Panc1 (cell line): ENCODE measurements at regions not wholly inside any gene's neighbourhood (a gene's known extent, or its start where the extent isn't known, plus 50 kb on each side); places are given as distances from the start of the nearest gene placed in this dataset.

Source experiments
- ATAC-seq: fragments of 200-7000 bp; cut with Tn5 transposase; 2 replicates; pipeline ENCODE4 v1.9.1; 2020; ENCODE audit warnings: mild to moderate bottlenecking, moderate library complexity
- BruUV-seq: library from RNA; stranded (reverse); fragments of 400-500 nt; replicated peaks from 2 replicates; lab custom pipeline; 2021; lab: Mats Ljungman, UMichigan
- CTCF ChIA-PET: fragments of 300-600 bp; sonication (Branson Sonifier 250); formaldehyde crosslinking; loops from one replicate; lab custom pipeline; 2022; ENCODE audit warnings: antibody characterized with exemption; lab: Charles Lee
- POLR2A ChIA-PET: fragments of 300-600 bp; sonication (Branson Sonifier 250); formaldehyde crosslinking; loops from one replicate; lab custom pipeline; 2022; ENCODE audit warnings: antibody characterized with exemption; lab: Charles Lee
- DNase-seq: peaks from one replicate; pipeline ENCODE4 v3.0.0-alpha.2; 2010; ENCODE audit warnings: low read depth, low spot score
- H3K27ac ChIP-seq: 2 replicates; pipeline ENCODE4 v1.5.1; 2011; ENCODE audit warnings: mild to moderate bottlenecking, low read length, inconsistent platforms
- H3K27me3 ChIP-seq: fragments of 200-500 bp; sonication (Bioruptor generic); 2 replicates; pipeline ENCODE4 v1.6.0; 2014; ENCODE audit warnings: low read length, inconsistent platforms; ENCODE audit not compliant: control insufficient read depth, insufficient read depth
- H3K36me3 ChIP-seq: fragments of 200-500 bp; sonication (Bioruptor generic); 2 replicates; pipeline ENCODE4 v1.5.1; 2014; ENCODE audit warnings: inconsistent platforms, mild to moderate bottlenecking, low read length, moderate library complexity; ENCODE audit not compliant: control insufficient read depth, insufficient read depth
- H3K4me1 ChIP-seq: 2 replicates; pipeline ENCODE4 v1.5.1; 2011; ENCODE audit warnings: inconsistent platforms, mild to moderate bottlenecking, low read length, moderate library complexity; ENCODE audit not compliant: control insufficient read depth, insufficient read depth
- H3K4me3 ChIP-seq, 2 experiments: 2 replicates each; pipeline ENCODE4 v1.5.1; 2011 to 2012; ENCODE audit warnings: low read depth in 2 of 2, low read length in 2 of 2, mild to moderate bottlenecking in 2 of 2, inconsistent platforms in 1 of 2, moderate library complexity in 1 of 2
- H3K9me3 ChIP-seq: fragments of 200-500 bp; sonication (Bioruptor generic); 2 replicates; pipeline ENCODE4 v1.5.1; 2014; ENCODE audit warnings: low read depth, mild to moderate bottlenecking, inconsistent platforms, low read length, moderate library complexity; ENCODE audit not compliant: control insufficient read depth, insufficient read depth
- POLR2AphosphoS5 ChIP-seq: IDR thresholded peaks from 2 replicates; pipeline ENCODE4 v1.6.1; 2012; ENCODE audit warnings: mild to moderate bottlenecking, low read depth, low read length, moderate library complexity
- SIN3A ChIP-seq: IDR thresholded peaks from 2 replicates; pipeline ENCODE4 v1.6.1; 2012; ENCODE audit warnings: low read depth, mild to moderate bottlenecking, low read length, moderate library complexity, borderline replicate concordance; ENCODE audit not compliant: insufficient read depth
- TCF7L2 ChIP-seq: IDR thresholded peaks from 2 replicates; pipeline ENCODE4 v1.6.1; 2011; ENCODE audit warnings: mild to moderate bottlenecking, low read depth, low read length, inconsistent platforms
- in situ Hi-C: cut with HindIII; loops from 2 replicates; pipeline ENCODE4 v1.10.0; 2016; ENCODE audit warnings: low sequenced_read_pairs, low pct_unique_long_range_greater_than_20kb
- intact Hi-C: fragments of 100-400 bp; cut with micrococcal nuclease; formaldehyde crosslinking; loops from one replicate; pipeline ENCODE4 v1.10.0; 2022; ENCODE audit not compliant: unreplicated experiment
- TF ChIP-seq, protein P1 (sequence below), 2 experiments: IDR thresholded peaks; 2 replicates each; pipeline ENCODE4 v1.6.1; 2011 to 2012; ENCODE audit warnings: low read depth in 2 of 2, control low read depth in 1 of 2, low read length in 1 of 2, mild to moderate bottlenecking in 1 of 2, moderate library complexity in 1 of 2; ENCODE audit not compliant: insufficient read depth in 1 of 2
- TF ChIP-seq, protein P2 (sequence below): fragments of 450-650 bp; IDR thresholded peaks from 2 replicates; pipeline ENCODE4 v1.5.1; 2017; ENCODE audit warnings: mild to moderate bottlenecking

DNA sequence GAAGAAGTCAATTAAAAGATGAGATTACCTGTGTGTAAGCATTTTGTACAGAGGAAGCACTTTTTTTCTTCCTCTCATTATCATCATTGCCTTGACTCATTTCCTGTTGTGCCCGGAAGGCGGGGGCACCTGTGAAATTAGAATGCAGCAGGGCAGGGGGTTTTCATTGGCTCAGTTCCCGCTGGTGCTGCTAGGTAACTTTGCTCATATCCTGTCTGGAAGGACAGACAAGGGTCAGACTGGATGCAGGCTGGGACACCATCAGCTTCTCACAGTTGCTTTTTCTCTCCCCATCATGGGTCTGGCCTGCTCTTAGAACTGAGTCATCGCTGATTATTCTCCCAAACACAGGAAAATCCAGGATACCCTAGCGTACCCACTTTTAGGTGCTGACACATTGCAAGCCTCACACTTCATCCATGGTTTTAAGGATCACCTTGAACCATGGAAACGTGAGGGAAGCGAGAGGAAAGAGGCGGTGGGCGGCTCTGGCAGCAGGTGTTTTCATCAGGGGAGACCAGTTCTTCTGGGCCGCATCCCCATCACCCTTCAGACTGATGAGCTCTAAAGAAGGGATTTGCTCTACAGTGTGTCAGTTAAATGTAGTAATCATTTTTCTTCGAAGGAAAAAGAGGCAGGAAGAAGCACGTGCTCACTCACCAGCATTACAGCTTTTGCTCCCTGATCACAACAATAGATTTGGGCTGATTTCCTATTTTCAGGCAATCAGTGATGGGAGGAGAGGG, 195.7 kb upstream of the SASH1 start:
- no TSS peak for BruUV-seq
- H3K9me3 ChIP-seq, result no peaks in the 10 kb centered on the region
- H3K27me3 ChIP-seq, result no peaks in the 10 kb centered on the region
- ChIA-PET CTCF (interaction anchor here (0.6 kb wide), 1 partner anchor 1299 kb away, joined by 3 read pairs; no protein-coding TSS in a partner anchor), POLR2A (no interaction called here)
- intact Hi-C loops, result no loop called here
- no peak for DNase-seq
- no peak overlapping the region for H3K27ac ChIP-seq
- no peak for TF ChIP-seq POLR2AphosphoS5
- TF ChIP-seq, protein P1, sequence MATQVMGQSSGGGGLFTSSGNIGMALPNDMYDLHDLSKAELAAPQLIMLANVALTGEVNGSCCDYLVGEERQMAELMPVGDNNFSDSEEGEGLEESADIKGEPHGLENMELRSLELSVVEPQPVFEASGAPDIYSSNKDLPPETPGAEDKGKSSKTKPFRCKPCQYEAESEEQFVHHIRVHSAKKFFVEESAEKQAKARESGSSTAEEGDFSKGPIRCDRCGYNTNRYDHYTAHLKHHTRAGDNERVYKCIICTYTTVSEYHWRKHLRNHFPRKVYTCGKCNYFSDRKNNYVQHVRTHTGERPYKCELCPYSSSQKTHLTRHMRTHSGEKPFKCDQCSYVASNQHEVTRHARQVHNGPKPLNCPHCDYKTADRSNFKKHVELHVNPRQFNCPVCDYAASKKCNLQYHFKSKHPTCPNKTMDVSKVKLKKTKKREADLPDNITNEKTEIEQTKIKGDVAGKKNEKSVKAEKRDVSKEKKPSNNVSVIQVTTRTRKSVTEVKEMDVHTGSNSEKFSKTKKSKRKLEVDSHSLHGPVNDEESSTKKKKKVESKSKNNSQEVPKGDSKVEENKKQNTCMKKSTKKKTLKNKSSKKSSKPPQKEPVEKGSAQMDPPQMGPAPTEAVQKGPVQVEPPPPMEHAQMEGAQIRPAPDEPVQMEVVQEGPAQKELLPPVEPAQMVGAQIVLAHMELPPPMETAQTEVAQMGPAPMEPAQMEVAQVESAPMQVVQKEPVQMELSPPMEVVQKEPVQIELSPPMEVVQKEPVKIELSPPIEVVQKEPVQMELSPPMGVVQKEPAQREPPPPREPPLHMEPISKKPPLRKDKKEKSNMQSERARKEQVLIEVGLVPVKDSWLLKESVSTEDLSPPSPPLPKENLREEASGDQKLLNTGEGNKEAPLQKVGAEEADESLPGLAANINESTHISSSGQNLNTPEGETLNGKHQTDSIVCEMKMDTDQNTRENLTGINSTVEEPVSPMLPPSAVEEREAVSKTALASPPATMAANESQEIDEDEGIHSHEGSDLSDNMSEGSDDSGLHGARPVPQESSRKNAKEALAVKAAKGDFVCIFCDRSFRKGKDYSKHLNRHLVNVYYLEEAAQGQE (IDR thresholded peaks at IDR 0.05; ENCODE audit: insufficient read depth in 1 of 2, low read depth in 2 of 2, low read length in 1 of 2), result no peak
- TF ChIP-seq, protein P2, sequence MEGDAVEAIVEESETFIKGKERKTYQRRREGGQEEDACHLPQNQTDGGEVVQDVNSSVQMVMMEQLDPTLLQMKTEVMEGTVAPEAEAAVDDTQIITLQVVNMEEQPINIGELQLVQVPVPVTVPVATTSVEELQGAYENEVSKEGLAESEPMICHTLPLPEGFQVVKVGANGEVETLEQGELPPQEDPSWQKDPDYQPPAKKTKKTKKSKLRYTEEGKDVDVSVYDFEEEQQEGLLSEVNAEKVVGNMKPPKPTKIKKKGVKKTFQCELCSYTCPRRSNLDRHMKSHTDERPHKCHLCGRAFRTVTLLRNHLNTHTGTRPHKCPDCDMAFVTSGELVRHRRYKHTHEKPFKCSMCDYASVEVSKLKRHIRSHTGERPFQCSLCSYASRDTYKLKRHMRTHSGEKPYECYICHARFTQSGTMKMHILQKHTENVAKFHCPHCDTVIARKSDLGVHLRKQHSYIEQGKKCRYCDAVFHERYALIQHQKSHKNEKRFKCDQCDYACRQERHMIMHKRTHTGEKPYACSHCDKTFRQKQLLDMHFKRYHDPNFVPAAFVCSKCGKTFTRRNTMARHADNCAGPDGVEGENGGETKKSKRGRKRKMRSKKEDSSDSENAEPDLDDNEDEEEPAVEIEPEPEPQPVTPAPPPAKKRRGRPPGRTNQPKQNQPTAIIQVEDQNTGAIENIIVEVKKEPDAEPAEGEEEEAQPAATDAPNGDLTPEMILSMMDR, result no peak
- TF ChIP-seq TCF7L2, result no peak
- TF ChIP-seq SIN3A, result no peak
- H3K4me3 ChIP-seq, result no peak overlapping the region
- in situ Hi-C loops, result no loop called here
- H3K4me1 ChIP-seq, result no peaks in the 10 kb centered on the region; the same call in 1 of the 2 replicates
- no peak for ATAC-seq
- no peaks in the 10 kb centered on the region for H3K36me3 ChIP-seq

DNA sequence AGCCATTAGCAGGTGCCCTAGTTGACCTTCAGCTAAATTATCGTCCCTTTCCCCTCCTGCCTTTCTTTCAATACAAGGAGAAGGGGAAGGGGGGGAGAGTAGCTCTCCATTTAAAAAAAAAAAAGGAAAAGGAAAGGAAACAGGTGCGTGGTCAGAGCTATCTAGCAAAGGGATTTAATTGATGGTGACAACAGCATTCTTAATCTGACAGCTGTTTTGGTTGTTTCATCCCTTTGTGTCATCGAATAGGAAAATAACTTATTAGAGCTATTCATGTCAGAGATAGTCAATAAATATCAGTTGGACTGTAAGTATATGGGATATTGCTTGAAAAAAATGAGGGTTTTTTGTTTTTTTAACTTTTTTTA, 195.2 kb upstream of the SASH1 start:
- in situ Hi-C loops, result no loop called here
- H3K4me3 ChIP-seq, result no peak overlapping the region
- no peaks in the 10 kb centered on the region for H3K9me3 ChIP-seq
- ChIA-PET CTCF (interaction anchor here (0.6 kb wide), 1 partner anchor 1300 kb away, joined by 3 read pairs; no protein-coding TSS in a partner anchor), POLR2A (no interaction called here)
- DNase-seq (no peak), ATAC-seq (no peak)
- TF ChIP-seq TCF7L2 (no peak), POLR2AphosphoS5 (no peak), SIN3A (no peak)
- TF ChIP-seq, protein P1 (IDR thresholded peaks at IDR 0.05; ENCODE audit: insufficient read depth in 1 of 2, low read depth in 2 of 2, low read length in 1 of 2), result no peak
- TF ChIP-seq, protein P2, result no peak
- intact Hi-C loops, result no loop called here
- H3K4me1 ChIP-seq, result no peaks in the 10 kb centered on the region; the same call in 1 of the 2 replicates
- H3K27ac ChIP-seq, result no peak overlapping the region
- no peaks in the 10 kb centered on the region for H3K27me3 ChIP-seq
- no peaks in the 10 kb centered on the region for H3K36me3 ChIP-seq
- no TSS peak for BruUV-seq
